Right renal pelvis (tissue), 4 donors: ENCODE measurements at regions not wholly inside any gene's neighbourhood (a gene's known extent, or its start where the extent isn't known, plus 50 kb on each side); places are given as distances from the start of the nearest gene placed in this dataset.
"Not testable (repeated sequence)": the region's sequence is repeated elsewhere in the genome, so short reads cannot be mapped to it uniquely, and the experiment has no call there.

Experiments used
- DNase-seq, 4 donors: peaks; one replicate each; pipeline ENCODE4 v3.0.0-alpha.2; 2013; ENCODE audit warnings: low read depth in 4 of 4, low spot score in 3 of 4, missing footprints in 1 of 4

GRCh38 chr15:44817797-44818196 lies 81.5 kb downstream of the TRIM69 start:
- DNase-seq: not testable (repeated sequence)

GRCh38 chr15:44819331-44819987 lies 83.1 kb downstream of the TRIM69 start:
- not testable (repeated sequence) for DNase-seq

- DNase-seq: not testable (repeated sequence)
Observed at GRCh38 chr15:44820535-44820934, 84.2 kb downstream of the TRIM69 start.

DNA sequence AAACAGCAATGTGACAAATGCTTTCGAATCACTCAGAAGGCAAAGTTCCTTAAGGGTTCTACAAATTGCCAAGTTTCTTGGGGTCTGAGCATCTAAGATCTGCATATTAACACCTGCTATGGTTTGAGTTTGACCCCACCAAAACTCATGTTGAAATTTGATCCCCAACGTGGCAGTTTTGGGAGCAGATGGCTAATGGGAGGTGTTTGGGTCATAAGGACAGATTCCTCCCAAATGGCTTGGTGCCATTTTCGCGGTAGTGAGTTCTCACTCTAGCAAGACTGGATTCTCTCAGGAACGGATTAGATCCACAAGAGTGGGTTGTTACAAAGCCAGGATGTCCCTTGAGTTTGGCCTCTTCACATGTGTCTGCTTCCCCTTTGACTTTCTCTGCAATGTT lies 84.6 kb downstream of the TRIM69 start:
- not testable (repeated sequence) for DNase-seq

DNA sequence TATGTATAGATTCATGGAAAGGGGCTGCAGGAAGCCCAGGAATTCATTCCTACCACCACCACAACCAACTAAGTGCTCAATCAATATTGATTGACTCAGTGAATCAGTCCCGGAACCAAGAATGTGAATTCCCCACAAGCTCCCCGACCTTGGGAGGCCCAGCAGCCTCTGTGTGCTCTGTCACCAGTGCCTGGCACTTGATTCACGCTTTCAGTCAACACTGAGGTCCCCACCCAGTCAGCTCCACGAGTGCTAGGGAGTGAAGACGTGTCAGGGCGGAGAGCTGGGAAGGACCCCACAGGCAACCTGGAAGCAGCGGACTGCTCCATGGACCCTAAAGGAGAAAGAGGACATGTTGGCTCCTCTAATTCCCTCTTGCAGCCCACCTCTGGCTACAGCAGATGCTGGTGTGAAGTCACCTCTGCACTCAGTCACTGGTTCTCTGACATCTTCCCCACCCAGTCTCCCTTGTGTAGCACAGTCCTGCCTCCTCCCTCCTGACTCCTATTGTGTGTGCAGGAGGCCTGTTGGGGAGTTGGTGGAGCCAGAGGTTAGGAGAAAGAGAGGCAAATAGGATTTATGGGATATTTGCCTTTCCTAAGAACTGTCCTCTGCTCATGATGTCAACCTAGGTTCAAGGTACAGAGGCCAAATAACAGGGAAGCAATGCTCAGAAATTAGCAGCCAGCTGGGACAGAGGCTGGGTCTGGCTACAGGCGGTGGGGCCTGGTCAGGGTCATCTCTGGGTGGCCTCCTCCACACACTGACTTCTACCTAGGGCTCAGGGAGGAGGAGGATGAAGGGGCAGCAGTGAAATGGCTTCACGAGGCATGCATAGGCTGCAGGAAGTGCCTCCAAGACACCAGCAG lies 88.2 kb downstream of the TRIM69 start:
- not testable (repeated sequence) for DNase-seq

- DNase-seq: not testable (repeated sequence)
Observed at GRCh38 chr15:44826583-44826982, 90.3 kb downstream of the TRIM69 start.

GRCh38 chr15:44828229-44828914 lies 92.0 kb downstream of the TRIM69 start:
- not testable (repeated sequence) for DNase-seq

GRCh38 chr15:44829150-44829549 lies 92.8 kb downstream of the TRIM69 start:
- not testable (repeated sequence) for DNase-seq

- not testable (repeated sequence) for DNase-seq
Observed at GRCh38 chr15:44830692-44831408, 94.5 kb downstream of the TRIM69 start.

DNA sequence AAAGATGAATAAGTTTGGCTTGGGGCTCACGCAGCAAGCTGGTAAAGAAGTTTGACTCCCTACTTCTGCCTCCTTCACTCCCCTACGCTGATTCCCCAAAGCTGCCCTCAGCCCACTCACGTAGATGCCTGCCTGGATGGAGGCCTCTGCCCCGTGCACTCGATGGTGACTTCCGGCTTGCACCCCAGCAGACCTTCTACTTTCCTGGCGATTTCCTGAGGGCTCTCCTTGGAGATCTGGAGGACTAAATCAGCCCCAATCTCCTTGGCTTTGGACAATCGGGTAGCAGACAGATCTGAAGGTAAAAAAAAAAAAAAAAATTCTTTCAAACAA lies 95.0 kb downstream of the TRIM69 start:
- not testable (repeated sequence) for DNase-seq

DNA sequence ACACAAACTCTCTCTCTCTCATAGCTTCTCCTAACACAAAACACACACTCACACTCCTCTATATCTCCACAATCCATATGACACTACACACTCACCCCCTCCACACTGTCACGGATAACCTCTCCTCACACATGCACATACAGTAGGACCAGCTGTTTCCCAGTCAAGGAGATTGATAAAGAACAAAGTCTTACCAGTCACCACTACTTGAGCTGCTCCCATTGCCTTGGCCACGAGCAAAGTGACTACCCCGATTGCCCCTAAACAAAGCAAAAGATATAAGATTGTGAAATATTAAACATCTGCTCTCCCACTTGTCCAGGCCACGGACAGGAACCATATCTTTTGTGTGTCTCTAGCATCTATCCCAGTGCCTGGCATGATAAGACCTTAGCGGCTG lies 95.8 kb downstream of the TRIM69 start:
- DNase-seq: not testable (repeated sequence)

DNA sequence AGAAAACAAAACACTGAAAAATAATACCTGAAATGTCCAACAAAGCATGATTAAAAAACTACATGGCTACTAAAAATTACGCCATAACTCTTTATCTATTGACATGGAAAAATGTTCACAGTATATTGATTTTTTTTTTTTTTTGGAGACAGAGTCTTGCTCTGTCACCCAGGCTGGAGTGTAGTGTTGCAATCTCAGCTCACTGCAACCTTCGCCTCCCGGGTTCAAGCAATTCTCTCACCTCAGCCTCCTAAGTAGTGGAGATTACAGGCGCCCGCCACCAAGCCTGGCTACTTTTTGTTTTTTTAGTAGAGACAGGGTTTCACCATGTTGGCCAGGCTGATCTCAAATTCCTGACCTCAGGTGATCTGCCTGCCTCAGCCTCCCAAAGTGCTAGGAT lies 96.8 kb downstream of the TRIM69 start:
- DNase-seq: not testable (repeated sequence)

DNA sequence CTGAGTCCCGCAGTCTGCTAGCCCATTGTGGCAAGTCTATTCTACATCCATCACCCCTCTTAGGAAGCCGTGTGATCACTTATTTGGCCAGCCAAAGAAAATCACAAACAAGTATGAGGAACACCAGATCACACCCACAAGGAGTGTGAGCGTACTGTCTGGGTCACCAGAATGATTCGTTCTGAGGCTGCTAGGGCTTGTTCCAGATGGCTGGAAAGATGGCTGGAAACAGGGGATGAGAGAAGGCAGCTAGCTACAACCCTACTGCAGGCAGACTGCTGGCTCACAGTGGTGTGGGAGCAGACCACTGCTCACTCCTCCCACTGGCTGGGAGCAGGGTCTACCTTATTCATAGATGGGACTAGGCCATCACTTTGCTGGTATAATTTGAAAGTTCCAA lies 97.4 kb downstream of the TRIM69 start:
- DNase-seq: not testable (repeated sequence)

- DNase-seq: not testable (repeated sequence)
Observed at GRCh38 chr15:44835082-44835481, 98.8 kb downstream of the TRIM69 start.

DNA sequence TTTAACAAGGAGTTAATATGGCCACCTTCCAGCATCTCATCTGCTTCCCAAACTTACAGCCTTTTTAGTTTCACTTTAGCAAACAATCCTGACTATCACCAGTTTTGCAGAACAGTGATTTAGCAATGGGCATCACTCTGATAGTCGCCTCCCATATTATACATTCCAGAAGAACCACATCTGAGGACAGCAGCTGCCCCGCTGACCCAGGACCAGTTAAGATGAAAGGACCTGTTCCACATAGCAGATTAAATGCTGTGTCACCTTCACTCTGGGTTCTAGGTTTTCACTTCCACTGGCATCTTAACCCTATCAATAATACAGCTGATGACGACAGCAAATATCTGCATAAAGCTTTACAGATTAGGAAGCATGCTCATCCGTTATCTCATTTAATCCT lies 99.8 kb downstream of the TRIM69 start:
- no peak for DNase-seq

DNA sequence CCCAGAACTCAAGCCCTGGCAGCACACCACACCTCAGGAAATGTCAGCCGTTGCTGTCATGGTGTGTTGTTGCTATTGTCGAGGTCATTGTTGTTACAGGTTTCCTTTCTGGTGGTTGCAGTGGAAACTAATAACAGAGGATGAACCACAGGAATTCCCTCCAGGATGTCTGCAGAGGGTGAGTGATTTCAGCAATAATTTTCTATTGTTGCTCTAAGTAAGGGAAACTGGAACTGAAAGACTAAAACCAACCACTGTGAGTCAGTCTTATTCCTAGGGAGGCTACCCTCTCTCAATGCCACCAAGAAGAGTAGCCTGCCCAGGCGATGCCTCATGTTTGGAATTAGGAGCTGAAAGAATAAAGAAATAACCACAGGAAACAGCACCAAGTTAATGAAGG lies 102.6 kb downstream of the TRIM69 start:
- DNase-seq: not testable (repeated sequence)

GRCh38 chr15:44841762-44842161 lies 105.4 kb downstream of the TRIM69 start:
- not testable (repeated sequence) for DNase-seq

DNA sequence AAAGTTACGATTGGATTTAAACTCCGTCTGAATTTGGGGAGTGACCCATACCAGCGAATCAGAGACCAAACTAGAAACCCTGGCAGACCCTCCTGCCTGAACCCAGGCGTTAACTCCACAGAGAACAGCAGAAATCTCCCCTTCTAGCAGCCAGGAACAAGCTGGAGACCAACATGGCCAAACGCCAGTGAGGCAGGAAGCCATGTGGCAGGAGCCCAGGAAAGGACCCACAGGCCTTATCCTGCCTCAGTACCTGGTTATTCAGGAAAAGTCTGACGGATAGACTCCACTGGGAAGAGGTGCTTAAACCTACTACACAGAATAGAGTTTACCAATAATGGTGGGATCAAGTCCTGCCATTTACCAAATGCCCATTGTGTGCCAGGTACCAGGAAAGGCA lies 106.6 kb downstream of the TRIM69 start:
- not testable (repeated sequence) for DNase-seq

- DNase-seq: not testable (repeated sequence)
Observed at GRCh38 chr15:44844936-44845335, 108.6 kb downstream of the TRIM69 start.

DNA sequence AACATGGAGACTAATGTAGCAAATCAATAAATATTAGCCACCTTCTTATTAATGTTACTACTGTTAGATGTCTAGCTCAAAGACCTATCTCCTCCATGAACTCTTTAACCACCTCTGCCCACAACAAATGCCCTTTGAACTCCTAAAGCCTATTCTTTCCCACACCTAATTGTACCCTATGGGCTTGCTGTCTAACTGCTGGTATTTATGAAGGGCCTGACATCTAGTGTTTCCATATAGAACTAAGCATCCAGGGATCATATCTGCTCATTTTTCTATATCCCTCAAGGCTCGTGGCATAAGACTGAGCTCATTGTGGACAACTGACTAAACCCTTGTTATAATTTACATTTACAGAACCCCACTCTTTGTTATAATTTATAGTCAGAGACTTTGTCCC lies 109.8 kb downstream of the TRIM69 start:
- not testable (repeated sequence) for DNase-seq

GRCh38 chr15:44847555-44847954 lies 108.9 kb upstream of the TERB2 start:
- not testable (repeated sequence) for DNase-seq
